ENCODE measurements at regions not wholly inside any gene's neighbourhood (a gene's known extent, or its start where the extent isn't known, plus 50 kb on each side); places are given as distances from the start of the nearest gene placed in this dataset.

DNA sequence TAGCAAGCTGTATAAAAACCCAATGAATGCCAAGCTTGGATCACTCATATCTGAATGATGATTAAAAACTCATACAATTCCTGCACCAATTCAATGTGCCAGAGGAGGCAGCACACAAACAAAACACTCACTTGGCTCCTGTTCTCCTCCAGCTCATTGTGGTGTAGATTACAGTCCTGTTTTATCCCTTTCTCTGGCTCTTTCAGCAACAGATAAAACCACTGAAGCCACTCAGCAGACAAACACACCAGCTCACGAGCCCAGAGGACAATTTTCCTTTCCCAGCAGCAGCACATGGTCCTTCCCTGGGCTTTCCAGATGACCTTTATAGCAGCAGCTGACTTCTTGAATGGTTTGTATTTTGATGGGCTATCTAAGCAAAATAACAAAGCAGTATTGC lies 107.3 kb upstream of the STARD3NL start:
- no peak for DNase-seq (ENCODE audit: low read depth)

DNA sequence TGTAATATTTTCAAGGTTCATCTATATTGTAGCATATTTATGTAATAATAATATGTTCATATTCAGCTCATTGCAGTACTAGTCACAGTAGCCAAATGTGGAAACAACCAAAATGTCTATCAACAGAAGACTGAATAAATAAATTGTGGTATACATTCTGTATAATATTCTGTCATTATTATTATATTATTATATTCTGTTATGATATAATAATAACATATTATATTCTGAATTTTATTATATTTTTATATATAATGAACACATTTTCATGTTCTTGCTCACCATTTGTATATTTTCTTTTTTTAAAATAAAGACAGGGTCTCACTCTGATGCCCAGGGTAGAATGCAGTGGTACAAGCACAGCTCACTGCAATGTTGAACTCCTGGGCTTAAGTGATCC lies 91.2 kb upstream of the STARD3NL start:
- DNase-seq (ENCODE audit: low read depth): no peak

DNA sequence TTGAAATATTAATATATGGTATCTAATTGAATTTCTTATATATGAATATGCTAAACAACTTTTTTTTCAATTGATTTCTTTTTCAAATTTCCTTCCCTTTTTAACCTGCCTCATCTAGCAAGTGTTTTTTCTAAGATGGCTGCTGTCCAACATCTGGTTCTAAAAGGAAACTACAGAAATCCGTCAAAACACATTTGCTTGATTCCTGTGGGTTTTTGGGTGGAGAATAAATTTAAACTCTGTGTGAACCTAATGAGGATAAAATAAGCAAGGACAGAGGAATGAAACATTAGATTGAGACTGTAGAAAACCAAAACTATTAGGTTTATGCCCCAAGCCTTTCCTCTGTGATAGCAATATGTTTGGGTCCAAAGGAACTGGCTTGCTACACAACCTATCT lies 75.5 kb upstream of the STARD3NL start:
- no peak for DNase-seq (ENCODE audit: low read depth)

DNA sequence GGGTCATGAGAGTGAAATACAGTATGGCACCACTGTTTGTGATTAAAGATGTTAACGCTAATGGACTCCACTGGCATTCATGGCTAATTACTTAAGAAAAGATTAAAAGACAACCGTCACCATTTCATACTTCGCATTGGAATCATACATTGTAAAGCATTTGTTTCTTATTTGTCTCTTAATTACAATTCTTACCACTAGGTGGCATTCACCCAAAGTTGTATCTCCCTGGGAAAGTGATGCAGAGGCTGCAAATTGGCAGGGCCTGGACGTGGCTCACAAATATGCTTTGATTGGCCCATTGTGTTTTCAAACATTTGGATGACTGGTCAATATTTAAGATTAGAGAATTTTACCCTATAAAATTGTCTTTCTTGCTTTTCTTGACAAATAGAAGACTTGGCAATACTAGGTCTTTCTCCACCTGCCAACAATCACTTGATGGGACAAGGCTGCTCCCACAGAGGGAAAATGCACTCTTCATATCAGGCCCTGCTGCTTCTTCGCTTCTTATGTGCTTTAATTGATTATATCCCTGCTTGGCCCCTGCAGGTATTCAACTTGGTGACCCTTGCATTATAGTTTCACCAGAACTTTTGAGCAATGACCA lies 72.1 kb upstream of the STARD3NL start:
- DNase-seq (ENCODE audit: low read depth): no peak

DNA sequence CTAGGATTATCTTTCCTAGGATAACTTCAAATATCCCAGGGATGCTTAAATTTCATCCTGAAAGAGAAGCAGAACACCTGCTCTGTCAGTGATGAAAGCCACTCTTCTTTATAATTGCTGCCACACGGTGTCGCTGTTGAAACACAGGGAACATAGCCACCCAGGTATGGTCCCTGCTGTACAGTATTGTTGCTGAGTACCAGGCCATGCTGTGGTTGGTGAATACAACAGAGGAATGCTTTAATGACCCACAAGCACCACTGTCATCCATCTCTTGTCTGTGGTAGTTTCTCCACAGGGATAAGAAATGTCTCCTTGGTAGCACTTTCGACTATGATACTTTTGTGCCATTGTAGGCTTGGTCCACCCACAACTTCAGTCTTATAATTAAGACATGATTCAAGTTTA lies 70.6 kb upstream of the STARD3NL start:
- DNase-seq (ENCODE audit: low read depth): peak; percentile 42

DNA sequence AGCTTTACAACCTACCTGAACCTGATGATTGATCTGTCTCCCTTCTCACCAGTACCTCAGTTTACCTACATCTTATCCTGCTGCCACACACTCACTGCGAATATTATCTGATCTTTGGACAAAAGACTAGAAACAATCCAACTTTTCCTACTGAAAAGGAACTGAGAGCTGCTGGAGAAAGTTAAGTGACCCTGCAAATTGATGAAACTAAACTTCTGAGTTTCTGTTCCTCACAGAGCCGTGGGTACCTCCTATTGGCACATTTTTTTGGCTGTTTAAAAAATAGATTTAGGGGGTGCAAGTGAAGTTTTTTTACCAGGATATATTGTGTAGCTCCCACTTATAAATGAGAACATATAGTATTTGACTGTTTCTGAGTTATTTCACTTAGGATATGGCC lies 66.0 kb upstream of the STARD3NL start:
- DNase-seq (ENCODE audit: low read depth): no peak

DNA sequence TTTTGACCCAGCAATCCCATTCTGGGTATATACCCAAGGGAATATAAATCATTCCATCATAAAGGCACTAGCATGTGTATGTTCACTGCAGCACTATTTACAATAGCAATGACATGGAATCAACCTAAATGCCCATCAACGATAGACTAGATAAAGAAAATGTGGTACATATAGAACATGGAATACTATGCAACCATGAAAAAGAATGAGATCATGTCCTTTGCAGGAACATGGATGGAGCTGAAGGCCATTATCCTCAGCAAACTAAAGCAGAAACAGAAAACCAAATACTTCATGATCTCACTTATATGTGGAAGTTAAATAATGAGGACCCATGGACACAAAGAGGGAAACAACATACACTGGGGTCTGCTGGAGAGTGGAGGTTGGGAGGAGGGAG lies 58.0 kb upstream of the STARD3NL start:
- DNase-seq (ENCODE audit: low read depth): no peak

DNA sequence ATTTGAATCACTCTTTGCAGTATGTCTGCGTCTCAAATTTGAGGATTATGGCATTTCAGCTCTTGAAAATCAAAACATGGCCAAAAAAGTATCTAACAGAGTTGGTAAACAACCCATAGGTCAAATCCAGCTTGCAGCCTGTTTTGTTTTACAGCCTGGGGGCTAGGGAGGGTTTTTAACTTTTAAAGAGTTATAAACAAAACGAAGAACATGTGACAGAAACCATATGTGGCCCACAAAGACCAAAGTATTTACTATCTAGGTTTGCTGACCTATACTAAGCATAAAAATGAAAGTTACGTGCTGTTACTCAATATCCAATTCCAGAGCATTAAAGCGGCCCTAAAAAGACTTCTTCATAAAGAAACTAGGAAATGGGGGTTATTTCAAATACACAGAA lies 55.5 kb upstream of the STARD3NL start:
- DNase-seq (ENCODE audit: low read depth): no peak

DNA sequence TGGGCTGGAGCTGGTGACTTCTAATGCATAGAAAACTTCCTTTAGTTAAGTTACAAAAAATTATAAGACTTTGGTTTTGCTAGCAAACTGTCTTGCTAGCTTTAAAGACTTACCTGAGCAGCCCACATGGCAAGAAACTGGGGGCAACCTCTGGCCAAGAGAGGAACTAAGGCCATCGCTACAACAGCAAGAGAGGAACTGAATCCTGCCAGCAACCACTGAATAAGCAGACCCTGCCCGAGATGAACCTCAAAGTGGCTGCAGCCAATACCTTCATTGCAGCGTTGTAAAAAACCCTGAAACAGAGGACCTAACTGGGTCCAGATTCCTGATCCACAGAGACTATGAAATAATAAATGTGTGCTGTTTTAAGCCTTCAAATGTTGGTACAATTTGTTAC lies 54.6 kb upstream of the STARD3NL start:
- no peak for DNase-seq (ENCODE audit: low read depth)

DNA sequence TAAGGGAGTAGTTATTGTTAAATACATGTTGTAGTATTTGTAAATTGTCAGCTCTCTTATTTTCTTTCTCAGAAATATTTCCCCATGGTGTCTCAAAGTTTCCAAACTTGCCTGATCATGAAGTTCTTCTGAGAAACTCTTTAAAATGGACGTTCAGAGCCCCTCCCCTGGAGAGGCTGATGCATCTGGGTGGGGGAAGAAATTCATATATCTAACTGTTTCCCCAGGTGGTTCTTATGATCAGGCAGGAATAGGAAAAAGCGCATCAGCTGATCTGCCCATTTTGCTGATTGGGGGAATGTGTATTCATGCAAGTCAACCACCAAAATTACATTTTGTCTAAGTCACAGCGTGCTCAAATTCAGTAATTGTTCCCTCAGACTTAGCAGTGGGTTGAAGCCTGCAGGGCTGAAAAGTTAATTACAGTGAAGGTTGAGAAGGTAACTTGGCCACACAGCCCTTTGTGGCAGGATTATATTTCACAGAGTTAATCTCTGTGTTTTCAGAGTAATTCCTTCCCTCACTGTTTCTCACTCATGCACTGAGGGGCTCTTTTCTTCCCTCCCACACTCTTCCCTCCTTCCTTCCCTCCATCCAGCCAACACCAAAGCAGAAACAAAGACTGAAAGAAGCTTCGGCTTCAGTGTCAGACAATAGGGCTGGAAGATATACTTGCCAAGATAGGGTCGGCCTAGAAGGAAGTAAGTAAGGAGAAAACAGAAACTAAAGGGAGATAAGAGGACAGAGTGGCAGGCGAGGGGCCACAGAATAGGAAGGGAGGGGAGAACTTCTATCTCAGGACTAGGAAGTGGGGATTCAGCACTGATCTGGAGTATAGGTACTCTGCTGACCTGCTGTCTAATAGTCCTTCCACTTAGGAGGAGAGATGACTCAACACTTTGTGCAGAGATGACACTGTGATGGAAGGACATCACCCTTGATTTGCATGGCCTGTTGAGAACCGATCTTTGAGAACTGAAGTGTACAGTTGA lies 50.5 kb upstream of the STARD3NL start:
- no peak for DNase-seq (ENCODE audit: low read depth)

All from activated T-cell treated with anti-CD3 and anti-CD28 coated beads for 48 hours (primary cell).